Breast epithelium (tissue), 3 donors: ENCODE measurements at regions not wholly inside any gene's neighbourhood (a gene's known extent, or its start where the extent isn't known, plus 50 kb on each side); places are given as distances from the start of the nearest gene placed in this dataset.

Source experiments
- CTCF ChIP-seq, 3 donors: fragments of 450-650 bp; IDR thresholded peaks; one replicate each; pipeline ENCODE4 v1.5.1; 2016 to 2017; ENCODE audit warnings: antibody characterized with exemption in 3 of 3, mild to moderate bottlenecking in 3 of 3, moderate library complexity in 3 of 3
- POLR2A ChIP-seq: fragments of 450-650 bp; IDR thresholded peaks from one replicate; pipeline ENCODE4 v1.6.1; 2016; ENCODE audit warnings: antibody characterized with exemption, mild to moderate bottlenecking, moderate library complexity

- TF ChIP-seq CTCF (IDR thresholded peaks at IDR 0.05) (no peak), POLR2A (no peak)
Measured at GRCh38 chr12:87092421-87092820, 836.2 kb upstream of the MGAT4C start.
